Hippocampal formation (tissue), 2 donors: ENCODE measurements at regions not wholly inside any gene's neighbourhood (a gene's known extent, or its start where the extent isn't known, plus 50 kb on each side); places are given as distances from the start of the nearest gene placed in this dataset.

Experiments
- DNase-seq, 2 donors: peaks; one replicate each; lab custom pipeline; 2025; lab: John Stamatoyannopoulos, UW

GRCh38 chr2:180144338-180144813 lies 137.3 kb upstream of the CWC22 start:
- no peak for DNase-seq

DNA sequence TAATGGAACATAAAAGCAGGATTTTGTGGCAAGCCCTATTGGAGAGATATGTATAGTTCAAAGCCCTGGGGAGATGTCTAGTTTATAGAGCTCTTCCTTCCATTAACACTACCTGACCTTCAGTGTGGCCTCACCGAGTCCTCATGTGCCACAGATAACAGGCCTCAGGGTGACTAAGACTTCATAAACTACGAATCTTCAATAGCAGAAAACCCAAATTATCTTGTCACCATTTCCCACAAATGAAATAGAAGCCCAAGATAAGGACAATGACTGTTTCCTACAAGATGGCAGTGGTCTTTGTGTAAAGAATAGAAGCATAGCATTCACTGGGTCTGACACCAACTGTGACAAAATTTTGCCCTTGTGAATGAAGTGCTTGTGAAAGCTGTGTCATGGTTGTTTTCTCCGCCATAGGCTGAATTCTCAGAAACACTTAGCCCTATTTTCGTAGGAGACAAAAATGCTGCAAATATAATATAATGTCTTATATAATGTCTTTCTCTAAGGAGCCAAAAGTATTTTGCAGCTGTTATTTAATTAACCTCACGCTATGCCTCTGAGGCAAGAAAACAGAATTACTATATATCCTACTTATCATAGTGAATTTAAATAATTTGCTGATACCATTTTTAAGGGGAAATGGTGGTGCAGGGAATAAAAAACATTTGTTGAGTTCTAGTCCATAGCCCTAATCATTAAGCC lies 136.7 kb upstream of the CWC22 start:
- no peak for DNase-seq

- DNase-seq = no peak
These were observed 134.5 kb upstream of the CWC22 start for GRCh38 chr2:180141600-180141999.

DNA sequence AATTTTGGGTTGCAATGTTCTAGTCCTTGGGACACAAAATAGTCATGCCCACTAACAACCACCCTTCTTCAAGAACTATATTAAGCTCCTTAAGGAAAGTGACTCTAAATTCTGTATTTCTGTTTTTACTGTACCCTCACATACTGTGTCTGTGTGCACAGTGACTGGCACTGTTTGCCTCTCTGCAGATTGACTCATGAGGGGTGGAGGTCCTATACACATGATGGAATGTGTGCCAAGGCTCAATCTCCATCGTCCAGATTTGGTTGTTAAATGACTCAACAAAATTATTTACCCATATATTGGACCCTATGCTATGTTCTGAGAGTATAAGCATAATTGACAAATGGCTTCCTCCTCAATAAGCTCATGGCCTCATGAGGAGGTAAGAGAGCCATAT lies 126.6 kb upstream of the CWC22 start:
- no peak for DNase-seq

DNA sequence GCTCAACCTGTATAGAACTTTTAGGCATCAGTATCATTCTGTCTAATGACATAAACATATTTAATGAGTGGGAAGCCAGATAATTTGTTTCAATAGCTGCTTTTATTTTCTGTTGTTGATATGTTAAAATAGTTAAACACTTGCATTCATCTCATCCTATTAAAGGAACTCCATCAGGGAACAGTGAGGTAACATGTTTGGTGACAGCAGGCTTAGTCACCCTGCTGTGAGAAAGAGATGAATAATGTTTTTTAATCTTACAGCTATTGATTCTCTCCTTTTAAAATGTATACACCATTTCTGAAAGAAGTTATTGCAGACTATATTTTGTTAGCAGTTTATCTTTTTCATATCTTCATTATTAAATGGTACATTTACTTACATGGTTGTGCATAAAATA lies 123.3 kb upstream of the CWC22 start:
- DNase-seq = no peak

GRCh38 chr2:180128861-180129260 lies 121.8 kb upstream of the CWC22 start:
- no peak for DNase-seq

DNA sequence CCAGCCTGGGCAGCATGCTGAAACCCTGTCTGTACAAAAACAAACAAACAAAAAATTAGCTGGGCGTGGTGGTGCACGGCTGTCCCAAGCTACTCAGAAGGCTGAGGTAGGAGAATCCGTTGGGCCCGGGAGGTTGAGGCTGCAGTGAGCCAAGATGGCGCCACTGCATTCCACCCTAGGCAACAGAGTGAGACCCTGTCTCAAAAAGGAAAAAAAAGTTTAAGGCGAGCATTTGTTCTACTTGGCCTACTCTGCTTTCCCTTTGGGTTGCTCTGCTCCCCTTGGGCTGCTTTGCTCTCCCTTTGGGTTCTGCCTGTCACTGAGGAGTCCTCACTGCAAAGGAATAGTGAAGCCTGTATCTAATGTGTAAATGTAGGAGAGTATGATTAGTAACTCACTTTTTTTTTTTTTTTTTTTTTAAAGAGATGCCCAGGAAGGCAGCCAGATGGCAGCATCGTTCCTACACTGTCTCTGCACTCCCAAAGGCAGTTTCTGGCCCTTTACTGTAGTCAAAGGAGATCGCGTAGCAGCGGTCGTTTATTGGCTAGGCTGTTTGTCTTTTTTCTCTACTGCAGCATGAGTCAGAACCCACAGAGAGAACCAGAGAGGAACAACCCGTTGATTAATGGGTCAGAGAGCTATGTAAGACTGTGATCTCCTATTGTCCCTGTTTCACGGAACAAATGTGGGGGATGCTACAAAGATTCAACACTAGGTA lies 118.3 kb upstream of the CWC22 start:
- peak; percentile 54 to 83 for DNase-seq

DNA sequence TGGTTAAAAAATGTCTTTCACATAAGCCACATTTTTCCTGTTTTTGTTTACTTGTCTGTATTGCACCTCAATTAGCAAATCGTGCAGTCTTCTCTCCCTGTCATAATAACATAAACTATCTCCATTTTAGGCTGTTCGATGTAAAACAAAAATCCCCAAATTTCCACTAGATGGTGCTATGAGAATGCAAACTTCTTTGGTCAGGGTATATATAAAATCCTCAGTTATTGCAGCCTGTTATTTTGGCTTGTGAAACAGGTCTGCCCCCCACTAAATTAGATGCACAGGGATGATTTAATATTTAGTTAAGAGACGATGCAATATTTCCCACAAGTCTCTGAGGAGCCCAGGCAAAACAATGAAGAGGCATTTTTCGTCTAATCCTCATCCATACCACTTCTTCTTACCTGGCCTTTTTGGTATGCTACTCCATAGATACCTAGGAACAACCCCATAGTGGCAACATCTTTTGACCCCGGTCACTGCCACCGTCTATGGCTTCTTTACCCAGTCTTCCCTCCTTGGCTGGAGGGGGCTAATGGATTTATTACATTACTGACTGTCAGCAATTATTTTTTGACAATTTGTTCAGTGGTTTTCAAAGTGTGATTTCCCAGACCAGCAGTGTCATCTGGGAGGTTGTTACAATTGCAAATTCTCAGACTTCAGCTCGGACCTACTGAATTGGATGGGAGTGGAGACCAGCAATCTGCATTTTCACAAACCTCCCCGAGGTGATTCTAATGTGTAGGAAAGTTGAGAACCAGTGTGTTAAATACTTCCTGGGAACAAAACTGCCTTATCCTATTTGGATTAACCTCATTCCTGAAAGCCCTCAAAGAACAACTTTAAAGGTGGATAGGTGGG lies 117.4 kb upstream of the CWC22 start:
- peak in 1 of 2 donors; percentile 62 for DNase-seq

- no peak for DNase-seq
These were observed 115.8 kb upstream of the CWC22 start for GRCh38 chr2:180122874-180123273.

- no peak for DNase-seq
These were observed 108.6 kb upstream of the CWC22 start for GRCh38 chr2:180115675-180116074.

- no peak for DNase-seq
These were observed 108.2 kb upstream of the CWC22 start for GRCh38 chr2:180115269-180115668.

- no peak for DNase-seq
These were observed 104.8 kb upstream of the CWC22 start for GRCh38 chr2:180111901-180112300.

- no peak for DNase-seq
These were observed 103.4 kb upstream of the CWC22 start for GRCh38 chr2:180110469-180110868.

GRCh38 chr2:180101846-180102245 lies 94.7 kb upstream of the CWC22 start:
- DNase-seq = no peak

DNA sequence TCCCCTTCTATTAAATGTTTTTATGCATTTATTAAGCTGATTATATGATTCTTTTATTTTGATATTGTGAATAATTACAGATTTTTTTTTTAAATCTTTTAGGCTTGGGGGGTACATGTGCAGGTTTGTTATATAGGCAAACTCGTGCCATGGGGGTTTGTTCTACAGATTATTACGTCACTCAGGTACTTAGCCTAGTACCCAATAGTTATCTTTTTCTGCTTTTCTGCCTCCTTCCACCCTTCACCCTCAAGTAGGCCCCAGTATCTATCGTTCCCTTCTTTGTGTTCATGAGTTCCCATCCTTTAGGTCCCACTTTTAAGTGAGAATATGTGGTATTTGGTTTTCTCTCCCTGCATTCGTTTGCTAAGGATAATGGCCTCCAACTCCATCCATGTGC lies 92.2 kb upstream of the CWC22 start:
- no peak for DNase-seq

GRCh38 chr2:180085144-180085543 lies 78.0 kb upstream of the CWC22 start:
- DNase-seq = no peak

- DNase-seq = no peak
These were observed 70.3 kb upstream of the CWC22 start for GRCh38 chr2:180077295-180077906.

- DNase-seq = no peak
These were observed 68.8 kb upstream of the CWC22 start for GRCh38 chr2:180075870-180076269.

GRCh38 chr2:180071797-180072196 lies 64.7 kb upstream of the CWC22 start:
- no peak for DNase-seq

DNA sequence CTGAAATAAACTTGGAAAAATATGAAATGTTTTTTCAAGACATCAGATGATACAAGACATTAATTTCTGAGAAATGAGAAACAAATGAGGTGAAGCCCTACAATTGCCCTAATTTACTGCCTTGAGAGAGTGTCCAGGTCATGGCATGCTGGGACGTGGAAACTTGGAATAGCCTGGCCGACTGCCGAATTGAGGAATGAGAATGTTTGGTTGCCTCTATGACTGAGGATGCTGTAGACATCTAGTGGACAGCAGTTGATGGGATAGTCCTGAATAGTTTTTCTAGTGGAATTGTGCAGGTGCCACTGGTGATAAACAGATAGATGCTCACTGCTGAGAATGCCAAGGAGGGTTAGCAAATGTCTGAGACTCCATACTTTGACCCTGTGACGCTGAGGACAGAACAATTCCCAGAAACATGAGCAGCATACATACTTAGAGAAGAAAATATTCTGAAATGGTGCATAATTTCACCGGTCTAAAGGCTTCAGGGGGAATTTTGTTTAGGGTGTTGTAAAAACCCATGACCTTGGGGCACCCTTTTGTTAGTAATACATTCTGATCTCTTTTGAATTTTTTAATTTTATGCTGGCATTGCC lies 56.5 kb upstream of the CWC22 start:
- no peak for DNase-seq

- DNase-seq = no peak
These were observed 55.1 kb upstream of the CWC22 start for GRCh38 chr2:180062178-180062577.

GRCh38 chr2:180061546-180061945 lies 54.4 kb upstream of the CWC22 start:
- no peak for DNase-seq
